Coronary artery (tissue), 2 donors: ENCODE measurements at regions not wholly inside any gene's neighbourhood (a gene's known extent, or its start where the extent isn't known, plus 50 kb on each side); places are given as distances from the start of the nearest gene placed in this dataset.

Source experiments
- DNase-seq: peaks from one replicate; pipeline ENCODE4 v3.0.0-alpha.2; 2017; ENCODE audit warnings: low spot score
- H3K27ac ChIP-seq, 2 donors: fragments of 200-600 bp; sonication (generic); one replicate each; pipeline ENCODE4 v1.5.1; 2016 to 2019
- H3K4me3 ChIP-seq: fragments of 200-600 bp; sonication (generic); 2 replicates; pipeline ENCODE4 v1.5.1; 2016; ENCODE audit warnings: mild to moderate bottlenecking, moderate library complexity
- CTCF ChIP-seq: fragments of 200-600 bp; sonication (generic); IDR thresholded peaks from one replicate; pipeline ENCODE4 v1.5.1; 2019; ENCODE audit warnings: antibody characterized with exemption

DNA sequence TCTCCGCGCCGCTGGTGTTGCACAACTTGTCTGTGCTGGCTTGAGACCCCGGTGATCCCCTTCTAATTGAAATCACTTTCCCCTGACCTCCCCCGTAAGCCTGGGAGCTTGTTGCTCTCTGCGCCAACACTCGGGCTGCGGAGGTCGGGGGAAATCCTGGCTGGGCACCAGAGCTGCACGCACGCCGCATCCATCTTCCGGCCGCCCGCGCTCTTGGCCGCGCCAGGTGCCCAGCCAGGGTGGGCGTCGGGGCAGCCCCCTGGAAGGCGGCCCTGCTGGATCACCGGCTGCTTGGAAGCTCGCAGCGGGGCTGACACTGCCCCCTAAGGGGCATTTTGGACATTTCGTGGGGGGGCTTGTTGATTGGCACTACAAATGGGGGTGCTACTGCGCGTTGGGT is 280.3 kb upstream of the SKOR2 start:
- no peak for TF ChIP-seq CTCF
- H3K27ac ChIP-seq: no peak overlapping the region
- no peak for DNase-seq
- no peak overlapping the region for H3K4me3 ChIP-seq

DNA sequence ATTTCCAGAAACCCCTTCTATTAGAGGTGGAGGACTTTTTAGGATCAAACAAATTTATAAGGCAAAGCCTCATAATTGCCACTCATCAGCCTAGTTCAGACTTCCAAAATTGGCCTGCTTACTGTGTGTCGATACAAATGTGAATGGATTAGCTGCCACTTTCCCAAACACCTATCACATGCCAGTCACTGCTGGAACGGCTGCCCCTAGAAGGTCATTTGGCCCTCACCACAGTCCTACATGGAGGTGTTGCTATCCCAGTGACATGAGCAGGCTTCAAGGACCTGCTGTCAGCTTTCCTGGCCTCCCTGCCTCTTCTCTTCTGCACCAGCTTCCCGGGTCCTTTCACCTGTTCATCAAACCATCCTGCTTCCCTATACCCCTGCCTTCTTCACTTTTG is 279.2 kb upstream of the SKOR2 start:
- H3K4me3 ChIP-seq: no peak overlapping the region
- no peak for TF ChIP-seq CTCF
- H3K27ac ChIP-seq: no peak overlapping the region
- DNase-seq: no peak

- no peak for TF ChIP-seq CTCF
- DNase-seq: no peak
- Histone ChIP-seq H3K4me3 (no peak overlapping the region), H3K27ac (no peak overlapping the region)
Measured at GRCh38 chr18:47528343-47528742, 276.9 kb upstream of the SKOR2 start.

DNA sequence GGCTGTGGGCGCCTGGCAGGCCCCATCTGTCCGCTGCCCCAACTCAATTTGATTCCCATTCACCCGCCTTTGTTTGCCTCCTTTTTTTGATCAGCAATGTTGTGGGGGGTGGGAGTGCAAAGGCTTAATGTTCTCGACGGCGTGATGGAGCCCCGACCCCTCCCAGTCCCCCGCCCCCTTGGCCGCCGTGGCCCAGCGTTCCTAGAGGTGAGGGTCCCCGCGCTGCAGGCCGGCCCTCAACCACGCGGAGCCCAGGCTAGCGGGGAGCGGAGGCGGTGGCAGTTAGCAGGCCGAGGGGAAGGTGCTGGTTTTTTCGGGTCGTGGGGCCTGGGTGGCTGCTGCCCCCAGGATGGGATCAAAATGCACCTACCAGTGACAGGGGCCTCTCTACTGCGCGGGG is 274.7 kb upstream of the SKOR2 start:
- Histone ChIP-seq H3K4me3 (no peak overlapping the region), H3K27ac (no peak overlapping the region)
- no peak for DNase-seq
- no peak for TF ChIP-seq CTCF

DNA sequence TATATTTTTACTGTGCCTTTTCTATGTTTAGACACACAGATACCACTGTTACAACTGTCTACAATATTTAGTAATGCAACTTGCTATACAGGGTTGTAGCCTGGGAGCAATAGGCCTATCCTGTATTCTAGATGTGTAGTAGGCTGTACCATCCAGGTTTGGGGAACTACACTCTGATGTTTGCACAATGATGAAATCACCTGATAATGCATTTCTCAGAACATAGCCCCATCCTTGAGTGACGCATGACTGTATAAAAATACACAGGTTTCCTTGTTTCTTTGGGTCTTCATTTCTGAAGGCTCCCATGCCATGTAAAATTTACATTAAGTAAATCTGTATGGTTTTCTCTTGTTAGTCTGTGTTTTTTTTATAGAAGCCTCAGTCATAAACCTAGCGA is 270.9 kb upstream of the SKOR2 start:
- Histone ChIP-seq H3K4me3 (no peak overlapping the region), H3K27ac (no peak overlapping the region)
- no peak for DNase-seq
- TF ChIP-seq CTCF: no peak

- DNase-seq: no peak
- H3K27ac ChIP-seq: no peak overlapping the region
- no peak overlapping the region for H3K4me3 ChIP-seq
- no peak for TF ChIP-seq CTCF
Measured at GRCh38 chr18:47520263-47520662, 268.8 kb upstream of the SKOR2 start.

DNA sequence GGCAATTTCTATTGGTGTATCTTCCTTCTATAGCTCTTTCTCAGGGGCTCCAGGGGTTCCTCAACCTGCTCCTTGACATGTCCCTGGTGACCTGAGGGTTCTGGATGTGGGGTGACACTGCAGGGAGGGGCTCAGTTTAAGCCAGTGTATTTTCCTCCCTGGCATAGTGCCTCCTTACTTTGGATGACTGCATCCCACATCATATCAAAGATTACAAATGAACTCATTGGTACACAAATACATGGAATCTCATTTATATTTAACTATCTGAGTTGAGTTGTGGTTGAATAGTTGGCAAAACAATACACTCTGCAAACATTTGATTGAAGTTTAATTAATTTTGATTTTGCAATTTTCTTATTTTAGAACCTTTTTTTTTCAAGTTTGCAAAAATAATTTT is 268.2 kb upstream of the SKOR2 start:
- Histone ChIP-seq H3K4me3 (no peak overlapping the region), H3K27ac (no peak overlapping the region)
- no peak for TF ChIP-seq CTCF
- no peak for DNase-seq
